ENCODE measurements at regions not wholly inside any gene's neighbourhood (a gene's known extent, or its start where the extent isn't known, plus 50 kb on each side); places are given as distances from the start of the nearest gene placed in this dataset.

GRCh38 chrX:69362354-69362753 is 141.8 kb upstream of the NALF2 start:
- DNase-seq = no peak

GRCh38 chrX:69361311-69361845 is 142.7 kb upstream of the NALF2 start:
- DNase-seq = peak; percentile 50

GRCh38 chrX:69357317-69357716 is 146.8 kb upstream of the NALF2 start:
- no peak for DNase-seq

- no peak for DNase-seq
Observed at GRCh38 chrX:69324851-69325250, 159.6 kb upstream of the PJA1 start.

- DNase-seq = no peak
Observed at GRCh38 chrX:69323786-69324720, 158.8 kb upstream of the PJA1 start.

GRCh38 chrX:69321789-69322188 is 156.5 kb upstream of the PJA1 start:
- no peak for DNase-seq

- DNase-seq = no peak
Observed at GRCh38 chrX:69321006-69321655, 155.9 kb upstream of the PJA1 start.

- DNase-seq = no peak
Observed at GRCh38 chrX:69320116-69320515, 154.9 kb upstream of the PJA1 start.

- no peak for DNase-seq
Observed at GRCh38 chrX:69319376-69319775, 154.1 kb upstream of the PJA1 start.

GRCh38 chrX:69318651-69319340 is 153.5 kb upstream of the PJA1 start:
- DNase-seq = no peak

GRCh38 chrX:69317721-69318120 is 152.5 kb upstream of the PJA1 start:
- no peak for DNase-seq

GRCh38 chrX:69314436-69315348 is 149.4 kb upstream of the PJA1 start:
- no peak for DNase-seq

- no peak for DNase-seq
Observed at GRCh38 chrX:69313617-69314290, 148.5 kb upstream of the PJA1 start.

- DNase-seq = no peak
Observed at GRCh38 chrX:69311936-69312670, 146.8 kb upstream of the PJA1 start.

GRCh38 chrX:69309074-69309792 is 144.0 kb upstream of the PJA1 start:
- DNase-seq = no peak

- no peak for DNase-seq
Observed at GRCh38 chrX:69307756-69308155, 142.5 kb upstream of the PJA1 start.

GRCh38 chrX:69307029-69307428 is 141.8 kb upstream of the PJA1 start:
- DNase-seq = no peak

GRCh38 chrX:69306063-69306404 is 140.8 kb upstream of the PJA1 start:
- DNase-seq = no peak

GRCh38 chrX:69305333-69306062 is 140.2 kb upstream of the PJA1 start:
- no peak for DNase-seq

GRCh38 chrX:69303231-69303630 is 138.0 kb upstream of the PJA1 start:
- no peak for DNase-seq
